C4-2B (cell line): ENCODE measurements at regions not wholly inside any gene's neighbourhood (a gene's known extent, or its start where the extent isn't known, plus 50 kb on each side); places are given as distances from the start of the nearest gene placed in this dataset.

Source experiments
- H3K27ac ChIP-seq: fragments of 450-650 bp; 2 replicates; pipeline ENCODE4 v1.5.1; 2017
- ZFX ChIP-seq: fragments of 450-650 bp; IDR thresholded peaks from 2 replicates; pipeline ENCODE4 v1.6.1; 2017
- TF ChIP-seq, protein P1 (sequence below): fragments of 450-650 bp; conservative IDR thresholded peaks from 2 replicates; pipeline ENCODE4 v1.5.1; 2017; ENCODE audit warnings: mild to moderate bottlenecking

DNA sequence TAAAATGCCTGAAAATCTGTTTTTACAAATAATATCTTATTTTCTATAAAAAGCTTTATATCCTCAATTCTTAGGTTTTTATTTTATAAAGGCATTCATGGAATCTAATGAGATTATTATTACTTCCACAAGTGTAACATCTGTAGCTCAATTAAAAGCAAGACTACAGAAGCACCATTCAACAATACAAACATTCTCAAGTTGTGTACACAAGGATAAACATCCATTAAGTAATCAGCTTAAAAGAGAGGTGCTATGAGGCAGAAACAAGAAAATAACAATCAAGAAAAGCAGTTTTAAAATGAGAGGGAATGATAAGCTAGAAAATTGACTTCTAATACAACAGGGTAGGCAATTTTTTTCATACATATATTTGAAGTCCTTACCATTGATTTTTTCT is 326.1 kb downstream of the MRPL39 start:
- TF ChIP-seq ZFX = no peak
- TF ChIP-seq, protein P1, sequence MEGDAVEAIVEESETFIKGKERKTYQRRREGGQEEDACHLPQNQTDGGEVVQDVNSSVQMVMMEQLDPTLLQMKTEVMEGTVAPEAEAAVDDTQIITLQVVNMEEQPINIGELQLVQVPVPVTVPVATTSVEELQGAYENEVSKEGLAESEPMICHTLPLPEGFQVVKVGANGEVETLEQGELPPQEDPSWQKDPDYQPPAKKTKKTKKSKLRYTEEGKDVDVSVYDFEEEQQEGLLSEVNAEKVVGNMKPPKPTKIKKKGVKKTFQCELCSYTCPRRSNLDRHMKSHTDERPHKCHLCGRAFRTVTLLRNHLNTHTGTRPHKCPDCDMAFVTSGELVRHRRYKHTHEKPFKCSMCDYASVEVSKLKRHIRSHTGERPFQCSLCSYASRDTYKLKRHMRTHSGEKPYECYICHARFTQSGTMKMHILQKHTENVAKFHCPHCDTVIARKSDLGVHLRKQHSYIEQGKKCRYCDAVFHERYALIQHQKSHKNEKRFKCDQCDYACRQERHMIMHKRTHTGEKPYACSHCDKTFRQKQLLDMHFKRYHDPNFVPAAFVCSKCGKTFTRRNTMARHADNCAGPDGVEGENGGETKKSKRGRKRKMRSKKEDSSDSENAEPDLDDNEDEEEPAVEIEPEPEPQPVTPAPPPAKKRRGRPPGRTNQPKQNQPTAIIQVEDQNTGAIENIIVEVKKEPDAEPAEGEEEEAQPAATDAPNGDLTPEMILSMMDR = no peak
- no peak overlapping the region for H3K27ac ChIP-seq

DNA sequence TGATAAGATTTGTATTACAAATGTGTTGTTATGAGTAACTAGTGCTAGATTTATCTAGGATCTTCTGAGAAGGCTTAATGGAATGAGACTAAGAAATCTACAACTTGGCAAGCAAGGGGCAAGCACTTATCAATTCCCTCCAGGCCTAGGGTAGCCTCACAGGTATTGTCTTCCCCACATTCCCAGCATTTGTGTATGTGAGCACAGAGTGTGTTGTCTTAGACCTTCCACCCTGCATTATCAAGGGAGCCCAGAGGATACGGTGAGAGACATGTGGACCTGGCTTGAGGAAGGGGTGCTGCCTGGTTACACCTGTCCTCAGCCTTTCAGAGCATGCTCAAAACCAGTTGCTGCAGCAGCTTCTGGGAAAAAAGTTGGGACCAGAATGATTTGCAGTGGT is 327.2 kb downstream of the MRPL39 start:
- TF ChIP-seq ZFX = no peak
- TF ChIP-seq, protein P1 = no peak

DNA sequence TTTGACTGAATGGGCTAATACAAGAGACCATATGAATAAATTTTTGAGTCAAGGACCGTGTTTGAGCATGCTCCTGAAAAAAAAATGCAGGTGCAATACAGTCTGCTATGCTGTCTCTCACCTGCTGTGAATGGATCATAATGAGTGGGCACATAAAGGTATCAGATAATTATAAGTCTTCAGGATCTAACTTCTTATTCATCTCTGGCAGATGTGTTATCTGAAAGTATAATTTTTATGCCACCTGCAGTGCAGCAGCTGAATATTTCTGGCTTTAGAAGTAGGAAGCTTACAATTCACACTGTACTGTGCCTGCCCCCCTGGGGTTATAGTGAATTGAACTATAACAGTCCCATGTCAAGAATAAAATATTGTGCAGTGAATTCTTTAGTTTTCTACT is 333.3 kb downstream of the MRPL39 start:
- H3K27ac ChIP-seq = no peak overlapping the region
- TF ChIP-seq, protein P1 = no peak
- TF ChIP-seq ZFX = no peak

More for the DNA sequence above, 327.2 kb downstream of the MRPL39 start:
- H3K27ac ChIP-seq = no peak overlapping the region

DNA sequence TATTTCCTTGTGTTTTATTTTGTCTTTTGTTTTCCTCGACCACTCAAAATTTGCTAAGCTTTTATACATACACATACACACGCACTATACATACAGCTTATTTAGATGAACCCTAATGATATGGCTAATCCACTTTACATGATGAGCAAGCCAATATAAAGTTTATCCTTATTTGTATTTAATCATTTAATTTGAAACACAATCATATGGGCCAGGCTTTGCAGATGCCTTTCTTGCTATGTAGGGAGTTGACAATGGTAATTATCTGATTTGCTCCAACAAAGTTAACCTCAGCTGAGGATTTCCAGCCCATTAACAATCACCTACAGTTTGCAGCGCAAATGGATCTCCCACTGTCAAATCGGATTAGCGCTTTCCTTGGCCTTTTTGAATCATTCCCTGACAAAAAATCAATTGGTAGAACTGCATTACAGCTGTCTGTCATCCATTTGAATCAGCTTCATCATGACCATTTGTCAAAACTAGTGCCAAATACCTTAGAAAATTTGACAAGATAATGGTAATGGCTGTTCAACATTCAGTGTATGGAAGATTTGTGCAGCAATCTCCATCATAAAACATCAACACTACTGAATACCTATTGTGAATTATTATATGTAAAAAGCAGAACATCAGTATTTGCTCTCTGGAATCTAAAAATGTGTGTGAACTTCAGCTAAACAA is 352.6 kb downstream of the MRPL39 start:
- TF ChIP-seq ZFX = no peak
- TF ChIP-seq, protein P1 = no peak
- no peak overlapping the region for H3K27ac ChIP-seq

DNA sequence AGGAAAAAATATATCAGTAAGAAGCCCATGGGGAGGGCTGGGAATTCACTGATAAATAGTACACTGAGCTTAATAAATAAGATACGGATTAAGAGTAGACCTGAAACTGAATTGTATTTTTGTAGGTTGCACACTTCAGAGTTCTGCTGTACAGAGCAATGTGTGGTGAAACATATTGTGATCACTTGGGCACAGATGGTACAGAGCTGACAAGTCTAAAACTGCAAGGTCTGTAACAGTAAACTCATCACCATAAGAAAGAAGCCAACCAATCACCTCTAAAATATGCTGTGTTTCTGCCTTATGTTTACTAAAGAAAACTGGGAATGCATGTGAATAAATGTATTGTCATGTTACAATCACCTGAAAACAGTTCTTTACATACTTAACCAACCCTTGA is 360.7 kb downstream of the MRPL39 start:
- TF ChIP-seq, protein P1 = no peak
- TF ChIP-seq ZFX = no peak
- H3K27ac ChIP-seq = no peak overlapping the region

DNA sequence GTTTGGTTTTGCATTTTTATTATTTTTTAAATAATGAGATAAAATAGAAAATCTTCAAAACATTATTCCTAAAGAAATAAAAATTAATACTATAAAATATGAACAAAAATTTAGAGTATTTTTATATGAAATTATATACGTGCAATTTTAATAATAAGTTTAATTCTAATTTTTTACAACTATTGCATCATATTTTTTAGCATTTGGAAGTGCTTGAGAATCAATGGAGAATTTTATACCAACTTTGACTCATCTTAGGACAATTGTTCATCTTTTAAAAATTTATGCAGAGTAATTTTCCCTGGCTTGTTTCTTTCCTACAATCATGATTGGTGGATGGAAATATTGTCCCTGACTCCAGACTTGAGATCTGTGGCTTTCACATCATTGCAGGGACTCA is 362.5 kb downstream of the MRPL39 start:
- no peak overlapping the region for H3K27ac ChIP-seq
- TF ChIP-seq, protein P1 = no peak
- TF ChIP-seq ZFX = no peak

DNA sequence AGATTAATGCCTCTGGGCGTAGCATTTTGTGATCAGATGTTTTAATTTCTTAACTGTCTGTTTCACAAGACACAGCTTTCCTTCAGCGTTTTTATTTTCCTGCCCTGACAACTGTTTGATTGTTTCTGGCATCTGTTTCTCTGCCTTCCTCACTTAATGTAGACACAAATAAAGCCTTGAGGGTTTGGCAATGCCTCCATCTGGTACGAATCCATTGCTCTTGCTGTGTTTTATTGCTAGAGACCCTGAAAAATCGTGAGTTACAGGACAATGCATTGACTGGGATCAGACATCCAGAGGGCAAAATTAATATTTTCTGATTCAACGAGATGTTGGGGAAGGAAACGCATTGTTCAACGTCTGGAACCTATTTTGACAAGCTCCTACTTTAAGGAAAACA is 363.5 kb downstream of the MRPL39 start:
- no peak overlapping the region for H3K27ac ChIP-seq
- TF ChIP-seq ZFX = no peak
- TF ChIP-seq, protein P1 = no peak
